ENCODE measurements at regions not wholly inside any gene's neighbourhood (a gene's known extent, or its start where the extent isn't known, plus 50 kb on each side); places are given as distances from the start of the nearest gene placed in this dataset.

DNA sequence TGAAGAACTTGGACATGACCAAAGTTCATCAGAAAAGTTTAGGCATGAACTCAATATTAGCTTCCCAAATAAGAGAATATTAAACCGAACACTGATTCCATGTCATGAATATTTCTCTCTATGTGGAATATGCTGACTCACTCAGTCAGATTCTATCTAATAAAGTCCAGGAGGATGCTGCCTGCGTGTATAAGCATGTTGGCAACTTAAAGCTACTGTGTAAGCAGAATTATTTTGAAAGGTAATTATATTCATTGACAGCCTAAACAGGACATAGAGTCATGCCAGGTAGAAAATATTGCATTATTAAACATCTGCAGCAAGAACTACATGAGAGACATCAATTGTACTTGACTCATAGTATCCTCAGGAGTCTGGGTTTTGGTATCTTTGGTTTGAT lies 367.9 kb upstream of the SPOCK3 start:
- 81 to 86% methylated on average over 2 of the region's 2 CpGs for WGBS, 2 donors
- intact Hi-C loops (cut with DNase I) = no loop called here
- no peak for TF ChIP-seq CTCF (IDR thresholded peaks at IDR 0.05)
- TF ChIP-seq POLR2A (IDR thresholded peaks at IDR 0.05) = no peak

GRCh38 chr4:167606551-167606950 lies 372.3 kb upstream of the SPOCK3 start:
- no peak overlapping the region for H3K27ac ChIP-seq
- no peaks in the 10 kb centered on the region for H3K9me3 ChIP-seq
- DNase-seq = no peak
- TF ChIP-seq CTCF (IDR thresholded peaks at IDR 0.05) (no peak), POLR2A (IDR thresholded peaks at IDR 0.05) (no peak)
- no peaks in the 10 kb centered on the region for H3K36me3 ChIP-seq
- WGBS, 2 donors = 76 to 81% methylated on average over 4 of the region's 4 CpGs
- no peaks in the 10 kb centered on the region for H3K4me1 ChIP-seq
- H3K27me3 ChIP-seq = no peaks in the 10 kb centered on the region
- intact Hi-C loops (cut with DNase I) = no loop called here
- no peak overlapping the region for H3K4me3 ChIP-seq (replicated peaks in 1 of 3)

More for the DNA sequence above, 367.9 kb upstream of the SPOCK3 start:
- H3K4me1 ChIP-seq = no peaks in the 10 kb centered on the region
- H3K27ac ChIP-seq = no peak overlapping the region
- H3K27me3 ChIP-seq = no peaks in the 10 kb centered on the region
- no peaks in the 10 kb centered on the region for H3K9me3 ChIP-seq
- no peak for DNase-seq
- no peak overlapping the region for H3K4me3 ChIP-seq (replicated peaks in 1 of 3)
- H3K36me3 ChIP-seq = no peaks in the 10 kb centered on the region

DNA sequence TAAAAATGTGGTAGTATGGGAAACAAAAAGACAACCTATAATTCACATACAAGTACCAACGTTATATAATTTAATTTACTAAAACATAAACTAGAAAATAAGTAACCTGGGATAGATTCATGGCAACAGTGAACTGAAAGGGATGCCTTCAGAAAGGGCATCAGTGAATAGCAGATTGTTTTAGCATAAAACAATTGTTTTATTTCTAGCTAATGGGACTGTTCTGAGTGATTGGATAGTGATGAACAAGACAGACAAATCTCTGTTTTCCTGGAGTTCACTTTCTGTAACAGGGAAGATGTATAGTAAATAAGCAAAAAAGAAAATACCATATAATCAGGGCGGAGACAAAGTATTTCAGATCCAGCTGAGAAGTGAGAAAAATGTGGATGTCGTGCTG lies 379.1 kb upstream of the SPOCK3 start:
- Histone ChIP-seq H3K4me3 (replicated peaks in 1 of 3) (no peak overlapping the region), H3K27me3 (no peaks in the 10 kb centered on the region), H3K27ac (no peak overlapping the region), H3K4me1 (no peaks in the 10 kb centered on the region), H3K9me3 (no peaks in the 10 kb centered on the region), H3K36me3 (no peaks in the 10 kb centered on the region)
- intact Hi-C loops (cut with DNase I) = no loop called here
- DNase-seq = no peak
- TF ChIP-seq CTCF (IDR thresholded peaks at IDR 0.05) = no peak
- TF ChIP-seq POLR2A (IDR thresholded peaks at IDR 0.05) = no peak
- 75 to 80% methylated on average over 3 of the region's 3 CpGs for WGBS, 2 donors

GRCh38 chr4:167614866-167615265 lies 380.6 kb upstream of the SPOCK3 start:
- no peak overlapping the region for H3K4me3 ChIP-seq (replicated peaks in 1 of 3)
- no peaks in the 10 kb centered on the region for H3K27me3 ChIP-seq
- no peak overlapping the region for H3K27ac ChIP-seq
- no peaks in the 10 kb centered on the region for H3K9me3 ChIP-seq
- no peaks in the 10 kb centered on the region for H3K36me3 ChIP-seq
- TF ChIP-seq POLR2A (IDR thresholded peaks at IDR 0.05) = no peak
- no peak for TF ChIP-seq CTCF (IDR thresholded peaks at IDR 0.05)
- no peak for DNase-seq
- intact Hi-C loops (cut with DNase I) = no loop called here
- WGBS, 2 donors = 52 to 66% methylated on average over 3 of the region's 3 CpGs
- H3K4me1 ChIP-seq = no peaks in the 10 kb centered on the region

DNA sequence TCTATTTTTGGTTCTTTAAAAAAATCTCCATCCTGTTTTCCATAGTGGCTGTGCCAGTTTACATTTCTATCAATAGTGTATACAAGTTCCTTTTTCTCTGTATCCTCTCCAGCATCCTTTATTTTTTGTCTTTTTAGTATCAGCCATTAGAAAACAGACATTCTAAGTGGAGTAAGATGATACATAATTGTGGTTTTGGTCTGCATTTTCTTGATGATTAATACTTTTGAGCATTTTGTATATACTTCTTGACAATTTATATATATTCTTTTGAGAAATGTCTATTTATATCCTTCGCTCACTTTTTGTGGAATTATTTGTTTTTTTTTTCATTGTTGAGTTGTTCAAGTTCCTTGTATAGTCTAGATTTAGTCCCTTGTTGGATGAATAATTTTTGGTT lies 382.2 kb upstream of the SPOCK3 start:
- Histone ChIP-seq H3K27me3 (no peaks in the 10 kb centered on the region), H3K9me3 (no peaks in the 10 kb centered on the region), H3K36me3 (no peaks in the 10 kb centered on the region), H3K4me1 (no peaks in the 10 kb centered on the region), H3K27ac (no peak overlapping the region), H3K4me3 (replicated peaks in 1 of 3) (no peak overlapping the region)
- intact Hi-C loops (cut with DNase I) = no loop called here
- no peak for TF ChIP-seq CTCF (IDR thresholded peaks at IDR 0.05)
- TF ChIP-seq POLR2A (IDR thresholded peaks at IDR 0.05) = no peak
- no peak for DNase-seq
- 1 to 43% methylated on average over 1 of the region's 1 CpG for WGBS, 2 donors

All from thyroid gland (tissue), 4 donors.